K562 (cell line): ENCODE measurements at regions not wholly inside any gene's neighbourhood (a gene's known extent, or its start where the extent isn't known, plus 50 kb on each side); places are given as distances from the start of the nearest gene placed in this dataset.

ENCODE experiments used
- ATAC-seq: fragments of 200-7000 bp; cut with Tn5 transposase; 3 replicates; pipeline ENCODE4 v1.9.1; 2020; ENCODE audit warnings: moderate library complexity
- BruUV-seq: library from RNA; stranded (reverse); fragments of 400-500 nt; replicated peaks from 2 replicates; lab custom pipeline; 2021; lab: Mats Ljungman, UMichigan
- CTCF ChIA-PET: fragments of 300-600 bp; formaldehyde crosslinking; extraction: SDS; loops from one replicate; lab custom pipeline; 2021; ENCODE audit warnings: low intra/inter-chr PET ratio; lab: Yijun Ruan, JAX
- POLR2A ChIA-PET: fragments of 300-600, 350-650 bp; sonication (Branson Sonifier 250); formaldehyde crosslinking; extraction: SDS; loops from one replicate; lab custom pipeline; 2021; ENCODE audit warnings: antibody characterized with exemption, inconsistent platforms; lab: Yijun Ruan, JAX
- DNase-seq, 4 experiments: peaks; one replicate each; pipeline versions ENCODE4 v3.0.0 to v3.0.0-alpha.2; 2011 to 2018; ENCODE audit warnings: low spot score in 3 of 4, mixed read lengths in 3 of 4; ENCODE audit errors: extremely low read depth in 1 of 4
- FAIRE-seq: peaks from 2 replicates; lab custom pipeline; 2011; peaks lifted over from hg19 to GRCh38; lab: Jason Lieb, UNC
- H2AFZ ChIP-seq: 2 replicates; pipeline ENCODE4 v1.6.0; 2011; ENCODE audit warnings: low read depth, low read length, control low read depth, inconsistent platforms
- H3K27ac ChIP-seq: fragments of 200-600 bp; 3 replicates; pipeline ENCODE4 v1.8.0; 2011; ENCODE audit warnings: low read depth, mild to moderate bottlenecking, control low read depth, inconsistent platforms, low read length, moderate library complexity, mixed read lengths; ENCODE audit errors: extremely low read depth
- H3K27me3 ChIP-seq, 2 experiments: fragments of 300-600 bp in 1 of 2; 2 replicates in 1 of 2; 3 replicates in 1 of 2; pipeline versions ENCODE4 v1.6.0 to v1.8.0; 2011; ENCODE audit warnings: inconsistent platforms in 2 of 2, low read length in 2 of 2, mild to moderate bottlenecking in 1 of 2, mixed read lengths in 1 of 2, moderate library complexity in 1 of 2; ENCODE audit not compliant: control insufficient read depth in 2 of 2, insufficient read depth in 2 of 2
- H3K36me3 ChIP-seq: fragments of 300-600 bp; 3 replicates; pipeline ENCODE4 v1.8.0; 2011; ENCODE audit warnings: mild to moderate bottlenecking, low read length, inconsistent platforms; ENCODE audit not compliant: control insufficient read depth, insufficient read depth
- H3K4me1 ChIP-seq, 2 experiments: fragments of 200-600 bp in 1 of 2; replicated peaks in 1 of 2; 2 replicates in 1 of 2; 3 replicates in 1 of 2; pipeline versions ENCODE4 v1.5.1 to v1.8.0; 2011; ENCODE audit warnings: inconsistent platforms in 2 of 2, low read length in 2 of 2, mild to moderate bottlenecking in 1 of 2, mixed read lengths in 1 of 2, moderate library complexity in 1 of 2; ENCODE audit not compliant: control insufficient read depth in 2 of 2, insufficient read depth in 2 of 2
- H3K4me2 ChIP-seq: 2 replicates; pipeline ENCODE4 v1.6.1; 2011; ENCODE audit warnings: low read length, control low read depth, inconsistent platforms, mixed read lengths; ENCODE audit not compliant: insufficient read depth
- H3K4me3 ChIP-seq: fragments of 200-600 bp; sonication (generic), shearing (Covaris generic); 2 replicates; pipeline ENCODE4 v1.5.1; 2016; ENCODE audit warnings: control low read depth, inconsistent platforms
- H3K79me2 ChIP-seq: fragments of 200-600 bp; 3 replicates; pipeline ENCODE4 v1.8.0; 2011; ENCODE audit warnings: low read length, inconsistent platforms; ENCODE audit not compliant: control insufficient read depth, insufficient read depth
- H3K9ac ChIP-seq, 2 experiments: 2 replicates each; pipeline versions ENCODE4 v1.6.0 to v1.6.1; 2011; ENCODE audit warnings: low read depth in 2 of 2, low read length in 2 of 2, control low read depth in 1 of 2, inconsistent platforms in 1 of 2, mild to moderate bottlenecking in 1 of 2, mixed read lengths in 1 of 2; ENCODE audit not compliant: insufficient read depth in 1 of 2
- H3K9me1 ChIP-seq: one replicate; pipeline ENCODE4 v1.6.0; 2011; ENCODE audit warnings: inconsistent platforms, mild to moderate bottlenecking, low read length, moderate library complexity; ENCODE audit not compliant: control insufficient read depth, insufficient read depth
- H3K9me3 ChIP-seq: replicated peaks from 2 replicates; pipeline ENCODE4 v1.5.1; 2011; ENCODE audit warnings: low read depth, low read length, inconsistent platforms; ENCODE audit not compliant: control insufficient read depth, insufficient read depth
- H4K20me1 ChIP-seq: replicated peaks from 2 replicates; pipeline ENCODE4 v1.6.1; 2011; ENCODE audit warnings: low read length, inconsistent platforms, mixed read lengths; ENCODE audit not compliant: control insufficient read depth, insufficient read depth
- CBX3 ChIP-seq, 2 experiments: IDR thresholded peaks; 1 replicate in 1 of 2; 2 replicates in 1 of 2; pipeline ENCODE4 v1.6.1; 2012; ENCODE audit warnings: inconsistent platforms in 2 of 2, low read length in 2 of 2, borderline replicate concordance in 1 of 2, control low read depth in 1 of 2
- HMG20B ChIP-seq: fragments of 250-450 bp; sonication (Bioruptor Pico); IDR thresholded peaks from 2 replicates; pipeline ENCODE4 v1.5.0; 2021; ENCODE audit warnings: mild to moderate bottlenecking
- MCM5 ChIP-seq: fragments of 450-650 bp; IDR thresholded peaks from 2 replicates; pipeline ENCODE4 v1.6.1; 2016; ENCODE audit warnings: low read depth
- RFX7 ChIP-seq: fragments of 250-450 bp; sonication (Bioruptor Pico); IDR thresholded peaks from 2 replicates; pipeline ENCODE4 v1.5.1; 2021; ENCODE audit warnings: mild to moderate bottlenecking
- SMAD3 ChIP-seq: fragments of 450-650 bp; formaldehyde crosslinking; conservative IDR thresholded peaks from 2 replicates; pipeline ENCODE4 v1.4.0; 2020; ENCODE audit warnings: mild to moderate bottlenecking
- ZFP91 ChIP-seq: sonication (generic); formaldehyde crosslinking; IDR thresholded peaks from 2 replicates; pipeline ENCODE4 v1.8.0; 2022; ENCODE audit warnings: mild to moderate bottlenecking, missing genetic modification reagents
- ZNF146 ChIP-seq: IDR thresholded peaks from one replicate; pipeline ENCODE4 v1.6.1; 2018; ENCODE audit warnings: missing compliant biosample characterization; ENCODE audit not compliant: unreplicated experiment
- ZNF444 ChIP-seq: fragments of 250-450 bp; sonication (Bioruptor Pico); IDR thresholded peaks from 2 replicates; pipeline ENCODE4 v1.4.0; 2020; ENCODE audit warnings: mild to moderate bottlenecking, moderate library complexity
- WGBS: fragments of 100-300 bp; shearing (Covaris generic); methylation state at CpG from one replicate; pipeline ENCODE4 v1.1.6; 2016; ENCODE audit warnings: low coverage, mixed read lengths; ENCODE audit not compliant: insufficient coverage; ENCODE audit errors: missing lambda C conversion rate; 5-methylcytosine and 5-hydroxymethylcytosine counted together
- in situ Hi-C: fragments of 300-500 bp; cut with MboI; formaldehyde crosslinking; loops from 4 replicates; pipeline ENCODE4 v1.15.0; 2018; ENCODE audit warnings: inconsistent platforms, mixed read lengths
- intact Hi-C: fragments of 100-400 bp; cut with micrococcal nuclease; formaldehyde crosslinking; loops from 2 replicates; pipeline ENCODE4 v1.14.2; 2022
- TF ChIP-seq, protein P1 (sequence below): fragments of 450-650 bp; IDR thresholded peaks from 2 replicates; pipeline ENCODE4 v1.6.1; 2016; ENCODE audit warnings: mild to moderate bottlenecking, moderate library complexity

DNA sequence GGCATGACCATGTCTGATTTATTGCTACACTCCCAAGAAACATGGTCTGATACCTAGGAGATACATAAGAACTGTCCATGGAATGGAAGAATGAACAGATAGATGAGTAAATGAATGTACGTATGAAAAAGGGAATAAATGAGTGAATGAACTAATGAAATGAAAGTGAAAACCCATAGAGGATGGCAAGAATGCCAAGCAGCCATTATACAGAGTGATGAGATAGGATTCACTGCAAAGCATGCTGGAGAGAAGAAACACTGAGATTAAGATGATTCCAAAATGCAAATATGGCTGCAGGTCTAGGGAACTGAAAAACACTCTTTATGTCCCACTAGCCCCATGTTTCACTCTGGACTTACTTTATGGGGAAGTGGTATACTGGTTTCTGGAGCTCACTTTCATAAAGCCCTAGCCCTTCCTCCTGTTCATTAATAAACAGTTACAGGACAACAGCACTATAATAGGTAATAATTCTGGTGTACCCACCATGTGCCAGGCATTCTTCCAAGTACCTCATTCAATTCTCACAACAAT lies 170.3 kb upstream of the RAD23B start:
- H3K4me1 ChIP-seq, result no peaks in the 10 kb centered on the region
- H3K27ac ChIP-seq, result no peak overlapping the region
- in situ Hi-C loops (no loop called here), intact Hi-C loops (no loop called here)
- CTCF ChIA-PET, result no interaction called here
- H3K4me3 ChIP-seq, result no peak overlapping the region
- no peaks in the 10 kb centered on the region for H3K27me3 ChIP-seq
- H3K9ac ChIP-seq, result no peak overlapping the region
- BruUV-seq, result no TSS peak
- DNase-seq (no peak), FAIRE-seq (no peak), ATAC-seq (no peak)
- no peaks in the 10 kb centered on the region for H3K9me3 ChIP-seq
- no peaks in the 10 kb centered on the region for H3K9me1 ChIP-seq
- H2AFZ ChIP-seq, result no peak overlapping the region
- H3K79me2 ChIP-seq, result no peaks in the 10 kb centered on the region
- WGBS, result 0% methylated on average over 1 of the region's 1 CpG
- no peak overlapping the region for H3K4me2 ChIP-seq
- POLR2A ChIA-PET, result no interaction called here
- H3K36me3 ChIP-seq, result no peaks in the 10 kb centered on the region
- H4K20me1 ChIP-seq, result no peaks in the 10 kb centered on the region
- TF ChIP-seq, protein P1, sequence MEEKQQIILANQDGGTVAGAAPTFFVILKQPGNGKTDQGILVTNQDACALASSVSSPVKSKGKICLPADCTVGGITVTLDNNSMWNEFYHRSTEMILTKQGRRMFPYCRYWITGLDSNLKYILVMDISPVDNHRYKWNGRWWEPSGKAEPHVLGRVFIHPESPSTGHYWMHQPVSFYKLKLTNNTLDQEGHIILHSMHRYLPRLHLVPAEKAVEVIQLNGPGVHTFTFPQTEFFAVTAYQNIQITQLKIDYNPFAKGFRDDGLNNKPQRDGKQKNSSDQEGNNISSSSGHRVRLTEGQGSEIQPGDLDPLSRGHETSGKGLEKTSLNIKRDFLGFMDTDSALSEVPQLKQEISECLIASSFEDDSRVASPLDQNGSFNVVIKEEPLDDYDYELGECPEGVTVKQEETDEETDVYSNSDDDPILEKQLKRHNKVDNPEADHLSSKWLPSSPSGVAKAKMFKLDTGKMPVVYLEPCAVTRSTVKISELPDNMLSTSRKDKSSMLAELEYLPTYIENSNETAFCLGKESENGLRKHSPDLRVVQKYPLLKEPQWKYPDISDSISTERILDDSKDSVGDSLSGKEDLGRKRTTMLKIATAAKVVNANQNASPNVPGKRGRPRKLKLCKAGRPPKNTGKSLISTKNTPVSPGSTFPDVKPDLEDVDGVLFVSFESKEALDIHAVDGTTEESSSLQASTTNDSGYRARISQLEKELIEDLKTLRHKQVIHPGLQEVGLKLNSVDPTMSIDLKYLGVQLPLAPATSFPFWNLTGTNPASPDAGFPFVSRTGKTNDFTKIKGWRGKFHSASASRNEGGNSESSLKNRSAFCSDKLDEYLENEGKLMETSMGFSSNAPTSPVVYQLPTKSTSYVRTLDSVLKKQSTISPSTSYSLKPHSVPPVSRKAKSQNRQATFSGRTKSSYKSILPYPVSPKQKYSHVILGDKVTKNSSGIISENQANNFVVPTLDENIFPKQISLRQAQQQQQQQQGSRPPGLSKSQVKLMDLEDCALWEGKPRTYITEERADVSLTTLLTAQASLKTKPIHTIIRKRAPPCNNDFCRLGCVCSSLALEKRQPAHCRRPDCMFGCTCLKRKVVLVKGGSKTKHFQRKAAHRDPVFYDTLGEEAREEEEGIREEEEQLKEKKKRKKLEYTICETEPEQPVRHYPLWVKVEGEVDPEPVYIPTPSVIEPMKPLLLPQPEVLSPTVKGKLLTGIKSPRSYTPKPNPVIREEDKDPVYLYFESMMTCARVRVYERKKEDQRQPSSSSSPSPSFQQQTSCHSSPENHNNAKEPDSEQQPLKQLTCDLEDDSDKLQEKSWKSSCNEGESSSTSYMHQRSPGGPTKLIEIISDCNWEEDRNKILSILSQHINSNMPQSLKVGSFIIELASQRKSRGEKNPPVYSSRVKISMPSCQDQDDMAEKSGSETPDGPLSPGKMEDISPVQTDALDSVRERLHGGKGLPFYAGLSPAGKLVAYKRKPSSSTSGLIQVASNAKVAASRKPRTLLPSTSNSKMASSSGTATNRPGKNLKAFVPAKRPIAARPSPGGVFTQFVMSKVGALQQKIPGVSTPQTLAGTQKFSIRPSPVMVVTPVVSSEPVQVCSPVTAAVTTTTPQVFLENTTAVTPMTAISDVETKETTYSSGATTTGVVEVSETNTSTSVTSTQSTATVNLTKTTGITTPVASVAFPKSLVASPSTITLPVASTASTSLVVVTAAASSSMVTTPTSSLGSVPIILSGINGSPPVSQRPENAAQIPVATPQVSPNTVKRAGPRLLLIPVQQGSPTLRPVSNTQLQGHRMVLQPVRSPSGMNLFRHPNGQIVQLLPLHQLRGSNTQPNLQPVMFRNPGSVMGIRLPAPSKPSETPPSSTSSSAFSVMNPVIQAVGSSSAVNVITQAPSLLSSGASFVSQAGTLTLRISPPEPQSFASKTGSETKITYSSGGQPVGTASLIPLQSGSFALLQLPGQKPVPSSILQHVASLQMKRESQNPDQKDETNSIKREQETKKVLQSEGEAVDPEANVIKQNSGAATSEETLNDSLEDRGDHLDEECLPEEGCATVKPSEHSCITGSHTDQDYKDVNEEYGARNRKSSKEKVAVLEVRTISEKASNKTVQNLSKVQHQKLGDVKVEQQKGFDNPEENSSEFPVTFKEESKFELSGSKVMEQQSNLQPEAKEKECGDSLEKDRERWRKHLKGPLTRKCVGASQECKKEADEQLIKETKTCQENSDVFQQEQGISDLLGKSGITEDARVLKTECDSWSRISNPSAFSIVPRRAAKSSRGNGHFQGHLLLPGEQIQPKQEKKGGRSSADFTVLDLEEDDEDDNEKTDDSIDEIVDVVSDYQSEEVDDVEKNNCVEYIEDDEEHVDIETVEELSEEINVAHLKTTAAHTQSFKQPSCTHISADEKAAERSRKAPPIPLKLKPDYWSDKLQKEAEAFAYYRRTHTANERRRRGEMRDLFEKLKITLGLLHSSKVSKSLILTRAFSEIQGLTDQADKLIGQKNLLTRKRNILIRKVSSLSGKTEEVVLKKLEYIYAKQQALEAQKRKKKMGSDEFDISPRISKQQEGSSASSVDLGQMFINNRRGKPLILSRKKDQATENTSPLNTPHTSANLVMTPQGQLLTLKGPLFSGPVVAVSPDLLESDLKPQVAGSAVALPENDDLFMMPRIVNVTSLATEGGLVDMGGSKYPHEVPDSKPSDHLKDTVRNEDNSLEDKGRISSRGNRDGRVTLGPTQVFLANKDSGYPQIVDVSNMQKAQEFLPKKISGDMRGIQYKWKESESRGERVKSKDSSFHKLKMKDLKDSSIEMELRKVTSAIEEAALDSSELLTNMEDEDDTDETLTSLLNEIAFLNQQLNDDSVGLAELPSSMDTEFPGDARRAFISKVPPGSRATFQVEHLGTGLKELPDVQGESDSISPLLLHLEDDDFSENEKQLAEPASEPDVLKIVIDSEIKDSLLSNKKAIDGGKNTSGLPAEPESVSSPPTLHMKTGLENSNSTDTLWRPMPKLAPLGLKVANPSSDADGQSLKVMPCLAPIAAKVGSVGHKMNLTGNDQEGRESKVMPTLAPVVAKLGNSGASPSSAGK, result no peak
- TF ChIP-seq ZNF444 (CRISPR knock-in tag), result no peak
- TF ChIP-seq CBX3 (IDR thresholded peaks at IDR 0.05; ENCODE audit: borderline replicate concordance in 1 of 2, low read length in 2 of 2), result no peak
- TF ChIP-seq ZFP91 (CRISPR knock-in tag), result no peak
- TF ChIP-seq RFX7, result no peak
- TF ChIP-seq SMAD3 (CRISPR knock-in tag), result no peak
- no peak for TF ChIP-seq MCM5
- no peak for TF ChIP-seq HMG20B
- TF ChIP-seq ZNF146 (CRISPR knock-in tag), result no peak
